T-helper 1 cell (primary cell): ENCODE measurements at regions not wholly inside any gene's neighbourhood (a gene's known extent, or its start where the extent isn't known, plus 50 kb on each side); places are given as distances from the start of the nearest gene placed in this dataset.
A peak's percentile ranks its signal among the peaks of the same experiment; 100 is the strongest.
"Not testable (repeated sequence)": the region's sequence is repeated elsewhere in the genome, so short reads cannot be mapped to it uniquely, and the experiment has no call there.

Source experiments
- DNase-seq, 5 donors: peaks; one replicate each; pipeline ENCODE4 v3.0.0-alpha.2; 2012 to 2020

DNA sequence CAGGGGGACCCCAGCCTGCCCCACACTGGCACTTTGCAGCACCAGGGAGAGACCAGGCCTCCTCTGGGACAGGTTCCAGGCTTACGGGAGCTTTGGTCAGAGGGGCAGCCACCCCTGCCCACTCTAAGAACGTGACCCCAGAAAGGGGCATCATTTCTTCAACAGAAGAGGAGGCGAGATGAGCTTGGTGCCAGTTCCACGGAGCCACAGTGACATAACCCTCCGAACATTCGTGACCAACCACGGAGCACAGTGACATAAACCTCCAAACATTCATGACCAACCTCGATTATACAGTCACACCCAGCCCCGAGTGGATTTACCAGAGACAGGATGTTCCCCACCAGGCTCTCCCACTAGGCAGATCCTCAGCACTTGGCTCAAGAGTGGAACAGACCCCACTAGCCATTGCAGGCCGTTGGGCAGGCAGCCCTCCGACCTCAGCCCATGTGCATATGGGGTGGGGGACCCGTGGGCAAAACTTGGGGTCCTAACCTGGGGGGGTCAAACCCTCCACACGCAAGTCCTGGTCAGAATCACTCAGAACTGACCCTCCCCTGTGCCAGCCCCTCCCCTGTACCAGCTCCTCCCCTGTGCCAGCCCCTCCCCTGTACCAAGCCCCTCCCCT is 112.9 kb downstream of the METRNL start:
- no peak for DNase-seq

DNA sequence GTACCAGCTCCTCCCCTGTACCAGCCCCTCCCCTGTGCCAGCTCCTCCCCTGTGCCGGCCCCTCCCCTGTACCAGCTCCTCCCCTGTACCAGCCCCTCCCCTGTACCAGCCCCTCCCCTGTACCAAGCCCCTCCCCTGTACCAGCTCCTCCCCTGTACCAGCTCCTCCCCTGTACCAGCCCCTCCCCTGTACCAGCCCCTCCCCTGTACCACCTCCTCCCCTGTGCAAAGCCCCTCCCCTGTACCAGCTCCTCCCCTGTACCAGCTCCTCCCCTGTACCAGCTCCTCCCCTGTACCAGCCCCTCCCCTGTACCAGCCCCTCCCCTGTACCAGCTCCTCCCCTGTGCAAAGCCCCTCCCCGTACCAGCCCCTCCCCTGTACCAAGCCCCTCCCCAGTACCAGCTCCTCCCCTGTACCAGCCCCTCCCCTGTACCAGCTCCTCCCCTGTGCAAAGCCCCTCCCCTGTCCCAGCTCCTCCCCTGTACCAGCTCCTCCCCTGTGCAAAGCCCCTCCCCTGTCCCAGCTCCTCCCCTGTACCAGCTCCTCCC is 113.5 kb downstream of the METRNL start:
- not testable (repeated sequence) for DNase-seq

DNA sequence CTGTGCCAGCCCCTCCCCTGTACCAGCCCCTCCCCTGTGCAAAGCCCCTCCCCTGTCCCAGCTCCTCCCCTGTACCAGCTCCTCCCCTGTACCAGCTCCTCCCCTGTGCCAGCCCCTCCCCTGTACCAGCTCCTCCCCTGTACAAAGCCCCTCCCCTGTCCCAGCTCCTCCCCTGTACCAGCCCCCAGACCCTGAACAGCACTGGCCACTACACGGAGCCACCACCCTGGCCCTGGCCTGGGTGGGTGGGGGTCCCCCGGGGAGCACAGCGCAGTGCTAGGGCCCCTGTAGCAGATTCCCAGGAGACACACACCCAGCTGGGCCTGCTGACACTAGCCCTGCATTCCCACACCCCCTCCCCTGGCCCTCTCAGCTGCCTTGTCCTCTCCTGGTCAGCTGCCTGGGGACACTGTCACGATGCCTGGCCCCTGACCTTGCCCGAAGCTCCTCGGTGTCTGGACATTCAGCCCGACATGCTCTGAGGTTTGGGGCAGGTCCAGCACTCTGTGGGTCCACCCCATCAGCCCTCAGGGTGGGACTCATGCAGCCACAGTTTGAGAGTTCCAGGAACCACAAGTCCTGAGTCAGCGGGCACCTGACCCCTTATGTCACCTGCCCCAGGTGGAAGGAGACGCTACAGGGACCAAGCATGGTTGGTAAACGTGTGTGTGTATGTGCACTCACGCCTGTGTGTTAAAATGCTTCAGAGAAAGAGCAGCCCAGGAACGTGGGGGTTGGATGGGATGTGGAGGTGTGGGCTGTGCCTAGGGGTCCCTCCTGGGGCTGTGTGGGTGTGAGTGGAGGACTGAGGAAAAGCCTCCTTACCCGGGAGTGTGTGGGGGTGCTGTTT is 114.2 kb downstream of the METRNL start:
- DNase-seq, result no peak

DNA sequence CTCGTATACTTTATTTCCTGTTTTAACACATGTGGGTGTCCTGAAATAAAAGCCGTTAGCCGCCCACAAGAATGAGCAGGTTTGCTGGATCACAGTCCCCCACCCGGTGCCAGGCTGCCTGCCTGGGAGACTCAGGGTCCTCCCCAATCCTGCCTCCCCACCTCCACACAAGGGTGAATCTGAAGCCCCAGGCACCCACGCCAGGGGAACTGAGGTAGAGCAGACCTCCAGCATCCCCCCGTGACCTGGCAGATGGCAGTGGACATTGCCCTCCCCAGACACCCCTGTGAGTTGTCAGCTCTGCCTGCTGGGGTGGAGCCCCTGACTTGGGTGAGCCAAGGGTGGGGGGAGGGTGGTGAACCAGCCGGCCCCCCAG is 114.8 kb downstream of the METRNL start:
- no peak for DNase-seq

DNA sequence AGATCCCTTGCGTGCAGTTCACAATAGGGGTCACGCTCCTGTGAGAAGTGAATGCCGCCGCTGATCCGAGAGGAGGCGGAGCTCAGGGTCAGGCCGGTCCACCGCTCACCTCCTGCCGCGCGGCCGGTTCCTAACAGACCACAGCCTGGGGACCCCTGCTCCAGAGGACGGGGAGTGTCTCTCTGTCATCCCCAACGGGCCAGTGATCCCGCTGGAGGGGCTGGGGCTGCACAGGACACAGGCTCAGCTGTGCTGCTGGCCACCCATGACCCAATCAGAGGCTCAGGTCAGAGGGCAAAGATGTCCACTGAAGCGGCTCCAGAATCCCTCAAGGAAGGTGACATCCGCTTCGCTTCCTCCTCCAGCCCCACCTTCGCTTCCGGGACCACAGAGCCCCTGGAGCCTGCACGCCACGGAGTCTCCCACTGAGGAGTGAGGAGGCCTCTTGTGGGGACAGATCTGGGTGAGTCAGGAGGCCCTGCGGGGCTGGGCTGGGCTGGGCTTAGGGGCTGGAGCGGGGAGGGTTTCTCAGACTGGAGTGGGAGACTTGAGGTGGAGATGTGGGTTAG is 115.4 kb downstream of the METRNL start:
- DNase-seq, result no peak

DNA sequence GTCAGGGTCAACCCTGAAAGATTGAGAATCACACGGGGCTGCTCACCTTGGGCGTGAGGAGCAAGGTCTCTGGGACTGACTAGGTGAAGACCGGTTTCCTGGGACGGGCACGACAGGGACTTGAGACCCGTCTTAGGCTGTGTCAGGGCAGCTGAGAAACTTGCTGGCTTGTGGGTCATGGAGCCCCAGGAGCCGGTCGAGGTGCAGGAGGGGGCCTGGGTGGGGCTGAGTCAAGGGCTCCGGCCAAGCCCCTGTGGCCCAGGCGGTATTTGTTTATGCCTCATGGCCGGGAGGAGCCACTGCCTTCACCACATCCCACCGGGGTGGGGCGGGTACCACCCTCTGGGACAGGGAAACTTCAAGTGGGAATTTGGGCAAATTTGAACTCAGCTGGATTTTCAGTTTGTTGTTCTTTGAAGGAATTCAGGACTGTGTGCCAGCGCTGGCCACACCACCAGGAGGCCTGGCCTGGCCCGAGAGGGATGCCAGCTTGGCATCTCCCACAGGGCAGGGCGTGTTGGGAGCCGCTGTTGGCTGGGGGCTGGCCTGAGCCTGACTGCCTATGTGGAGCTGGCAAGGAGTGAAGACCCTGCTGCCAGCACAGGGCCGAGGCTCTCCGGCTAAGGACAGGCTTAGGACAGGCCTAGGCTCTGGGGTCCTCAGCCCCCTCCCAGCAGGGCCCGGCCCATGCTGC is 116.1 kb downstream of the METRNL start:
- peak in 1 of 5 donors; percentile 11 for DNase-seq

DNA sequence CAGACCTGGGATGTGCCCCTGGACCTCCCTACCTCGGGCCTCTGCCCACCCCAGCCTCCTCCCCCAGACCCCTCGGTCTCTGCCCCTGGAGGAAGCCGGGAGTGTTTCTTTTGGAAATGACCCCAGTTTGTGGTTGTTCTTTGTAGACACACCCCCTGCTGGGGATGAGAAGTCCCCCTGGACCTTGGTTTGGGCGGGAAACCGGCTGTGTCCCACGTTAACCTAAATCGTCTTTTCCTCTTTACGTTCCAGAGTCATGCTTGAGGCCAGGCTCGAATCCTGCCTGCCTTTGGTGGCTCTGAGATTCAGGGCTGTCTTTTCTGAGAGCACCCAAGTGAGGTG is 116.6 kb downstream of the METRNL start:
- DNase-seq, result no peak

DNA sequence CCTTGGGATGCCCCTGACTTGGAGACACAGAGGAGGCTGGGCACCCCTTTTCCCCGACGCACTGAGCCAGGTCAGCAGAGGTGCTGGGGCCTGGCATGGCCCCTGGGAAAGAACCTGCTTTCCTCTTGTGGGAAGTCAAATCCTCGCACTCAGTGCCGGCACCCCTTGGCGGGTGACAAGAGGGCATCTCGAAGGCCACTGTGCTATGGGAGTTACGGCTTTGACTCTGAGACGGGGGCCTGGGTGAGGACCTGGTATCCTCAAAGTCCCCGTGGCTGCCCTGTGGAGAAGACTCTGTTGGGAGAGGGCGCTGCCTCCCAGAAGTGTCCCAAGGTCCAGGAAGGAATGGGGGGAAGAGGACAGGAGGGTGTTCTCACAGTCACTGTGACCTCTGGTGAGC is 117.0 kb downstream of the METRNL start:
- peak in 1 of 5 donors; percentile 9 for DNase-seq

DNA sequence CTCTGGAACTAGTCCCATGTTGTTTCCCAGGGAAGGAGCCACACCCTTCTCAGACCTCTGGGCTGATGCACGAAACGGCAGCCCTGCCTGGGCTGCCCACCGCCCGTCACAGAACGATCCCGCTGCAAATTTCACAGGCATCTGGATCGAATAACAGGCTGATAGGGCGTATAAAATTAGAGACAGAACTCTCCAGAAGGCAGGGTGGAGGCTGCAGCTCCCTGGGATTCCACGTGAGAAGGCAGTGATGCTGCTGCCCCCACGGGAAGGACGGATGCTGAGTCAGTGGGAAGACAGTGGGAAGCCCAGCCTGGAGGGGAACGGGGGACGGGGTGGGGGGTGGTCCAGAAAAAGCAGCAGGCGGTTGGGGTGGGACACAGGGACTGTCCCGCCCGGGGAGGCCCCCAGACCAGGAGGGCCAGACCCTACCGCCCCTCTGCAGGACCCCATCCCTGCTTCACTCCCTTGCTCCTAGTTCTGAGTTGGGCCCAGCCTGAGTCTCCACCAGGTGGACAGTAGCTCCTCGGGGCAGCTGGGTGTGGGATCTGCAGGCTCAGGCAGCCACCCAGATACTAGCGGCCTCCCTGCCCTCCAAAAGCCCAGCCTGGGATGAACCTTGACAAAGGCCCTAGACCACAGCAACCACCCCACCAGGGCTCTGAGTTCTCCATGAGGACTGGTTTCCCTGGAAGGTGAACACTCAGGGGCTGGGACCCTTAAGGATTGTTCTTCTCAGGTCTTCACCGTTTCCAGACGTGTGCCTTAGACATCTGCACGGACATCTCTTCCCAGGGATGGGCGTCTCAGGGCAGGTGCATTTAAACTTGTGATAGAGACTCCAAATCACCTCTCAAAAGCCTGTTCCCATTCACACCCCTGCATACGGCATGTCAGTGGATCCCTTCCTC is 117.8 kb downstream of the METRNL start:
- DNase-seq, result peak in 1 of 5 donors; percentile 5

DNA sequence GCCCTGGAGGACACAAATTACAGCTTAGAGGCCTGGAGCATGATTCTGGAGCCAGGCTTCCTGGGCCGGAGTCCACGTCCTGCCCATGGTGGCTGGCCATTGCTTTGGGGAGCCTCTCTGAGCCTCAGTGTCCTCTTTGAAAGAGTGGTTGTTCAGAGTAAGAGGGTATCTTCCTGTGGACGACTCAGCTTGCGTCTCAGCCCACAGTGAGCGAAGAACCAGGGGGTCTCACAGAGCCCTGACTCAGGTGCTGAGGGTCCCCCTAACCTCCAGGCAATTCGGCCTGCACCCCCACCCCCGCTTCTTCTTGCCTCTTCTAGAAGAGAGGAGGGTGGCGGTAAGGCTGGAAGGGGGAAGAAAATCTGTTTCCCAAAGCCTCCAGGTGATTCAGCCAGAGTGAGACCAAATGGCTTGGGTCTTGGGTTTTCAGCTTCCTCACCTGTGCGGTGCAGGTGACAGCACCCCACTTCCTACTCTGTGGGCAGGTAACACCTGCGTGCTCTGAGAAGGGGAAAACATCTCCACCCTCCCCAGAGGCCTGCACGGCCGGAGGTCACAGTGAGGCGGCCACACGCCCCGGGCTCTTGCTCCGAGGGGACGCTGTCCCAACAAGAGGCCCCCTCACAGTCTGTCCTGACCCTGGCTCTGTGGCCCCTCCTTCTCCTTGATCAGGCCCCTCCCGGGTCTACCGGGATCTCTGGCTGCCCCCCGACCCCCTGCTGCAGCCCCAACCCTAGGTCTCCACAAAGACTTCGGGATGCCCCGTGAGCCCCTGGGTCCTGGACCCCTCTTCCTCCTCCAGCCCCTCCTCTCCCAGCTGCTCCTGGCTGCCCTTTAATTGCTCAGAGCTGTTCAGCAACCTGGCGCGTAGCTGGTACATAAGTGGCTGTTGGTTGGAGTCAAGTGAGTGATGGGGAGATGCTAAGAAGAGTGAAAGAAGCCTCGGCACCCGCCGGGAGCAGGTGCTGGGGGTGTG is 119.2 kb downstream of the METRNL start:
- peak in 2 of 5 donors; percentile 13 to 23 for DNase-seq

DNA sequence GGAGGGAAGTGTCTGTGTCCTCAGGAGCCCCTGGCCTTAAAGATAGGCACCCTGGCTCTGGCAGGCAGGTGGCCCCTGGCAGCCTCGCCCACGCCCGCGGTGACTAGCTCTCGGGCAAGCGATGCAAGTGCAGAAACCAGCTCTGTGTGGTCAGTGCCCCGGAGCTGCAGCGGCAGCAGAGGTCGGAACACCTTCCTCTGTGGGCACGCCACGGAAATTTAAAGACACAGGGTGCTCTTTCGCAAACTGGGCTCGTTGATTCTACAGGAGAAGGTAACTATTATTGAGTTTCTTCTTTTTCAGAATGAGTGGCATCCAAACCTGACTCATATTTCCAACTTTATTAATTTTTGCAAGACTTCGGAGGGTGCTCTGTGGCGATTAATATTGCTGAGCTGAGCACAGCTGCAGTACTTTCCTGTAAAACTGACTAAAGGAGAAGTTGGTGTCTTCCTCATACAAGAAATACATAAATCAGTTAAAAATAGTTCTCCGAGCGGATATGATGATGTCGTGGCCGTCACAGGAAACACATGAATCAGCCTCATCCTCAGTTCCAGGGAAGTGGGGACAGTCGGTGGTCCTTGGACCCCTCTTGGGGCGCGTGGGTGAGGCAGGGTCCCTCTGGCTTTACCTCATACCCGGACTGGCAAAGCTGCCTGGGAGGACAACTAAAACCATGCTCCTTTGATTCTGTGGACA is 120.2 kb downstream of the METRNL start:
- DNase-seq, result peak in 2 of 5 donors; percentile 10 to 82

DNA sequence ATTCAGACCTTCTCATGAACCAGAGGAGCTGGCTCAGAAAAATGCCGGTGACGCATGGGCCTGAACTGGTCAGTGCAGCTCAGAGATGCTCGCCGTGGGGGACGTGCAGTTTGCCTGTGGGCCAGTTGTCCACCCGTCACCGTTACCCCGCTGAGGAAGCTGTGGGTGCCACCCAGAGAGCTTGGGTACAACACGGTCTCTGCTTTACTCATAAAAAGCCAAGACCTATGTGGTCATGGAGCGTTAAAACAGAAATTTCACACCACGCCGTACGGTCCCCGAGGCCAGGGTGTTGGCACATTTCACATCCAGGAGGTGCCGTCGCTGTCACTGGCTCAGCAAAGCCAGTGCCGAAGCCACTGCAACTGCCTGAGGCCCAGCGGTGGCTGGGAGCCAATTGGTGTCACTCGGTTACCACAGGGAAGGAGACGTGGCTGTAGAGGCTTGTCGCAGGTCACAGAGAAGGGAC is 120.9 kb downstream of the METRNL start:
- DNase-seq, result peak in 3 of 5 donors; percentile 21 to 87 (median 23)

DNA sequence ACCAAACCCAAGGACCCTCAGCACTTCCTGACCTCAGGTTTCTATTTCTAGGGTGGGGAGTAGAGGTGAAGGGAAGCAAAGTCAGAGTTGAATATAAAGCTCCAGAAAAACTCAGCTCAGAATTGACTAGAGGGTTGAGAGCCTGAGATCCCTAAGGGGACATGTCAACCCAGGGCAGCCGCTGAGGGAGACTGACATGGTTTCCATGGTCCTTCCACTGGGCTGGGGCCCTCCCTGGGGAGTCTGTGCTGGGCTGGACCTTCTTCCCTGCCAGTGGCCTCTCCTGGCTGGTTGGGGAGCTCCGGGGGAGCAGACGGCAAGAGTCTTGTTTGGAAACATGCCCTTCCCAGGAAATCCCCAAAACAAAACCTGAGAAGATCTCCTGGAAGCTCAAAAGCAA is 121.3 kb downstream of the METRNL start:
- DNase-seq, result peak in 1 of 5 donors; percentile 8

DNA sequence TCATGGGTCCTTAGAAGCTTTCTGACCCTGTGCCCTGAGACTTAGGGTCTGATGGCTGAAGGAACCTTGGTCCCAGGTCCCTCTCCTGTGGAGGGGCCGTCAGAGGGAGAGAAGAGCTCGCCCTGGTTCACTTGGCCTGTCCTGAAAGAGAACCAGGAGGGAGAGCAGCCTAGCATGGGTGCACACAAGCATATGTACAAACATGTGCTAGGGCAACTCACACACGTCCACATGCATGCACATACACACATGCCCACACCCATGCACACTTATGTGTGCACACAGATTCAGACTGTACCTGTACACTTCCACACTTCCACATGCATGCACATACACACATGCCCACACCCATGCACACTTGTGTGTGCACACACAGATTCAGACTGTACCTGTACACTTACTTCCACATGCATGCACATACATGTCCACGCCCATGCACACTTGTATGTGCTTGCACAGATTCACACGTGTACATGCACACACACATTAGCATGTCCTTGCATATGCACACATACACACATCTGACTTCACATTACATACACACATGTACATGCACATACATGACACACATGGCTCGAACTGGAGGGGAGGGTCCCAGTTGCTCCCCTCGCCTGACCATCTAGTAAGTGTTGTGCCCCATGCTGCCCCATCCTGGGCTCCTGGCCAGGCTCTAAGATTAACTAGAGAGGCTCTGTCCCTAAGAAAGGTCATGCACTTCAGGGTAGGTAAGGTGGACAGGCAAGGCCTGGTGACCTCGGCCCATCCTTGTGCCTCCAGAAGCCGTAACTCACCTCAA is 122.0 kb downstream of the METRNL start:
- DNase-seq, result no peak

DNA sequence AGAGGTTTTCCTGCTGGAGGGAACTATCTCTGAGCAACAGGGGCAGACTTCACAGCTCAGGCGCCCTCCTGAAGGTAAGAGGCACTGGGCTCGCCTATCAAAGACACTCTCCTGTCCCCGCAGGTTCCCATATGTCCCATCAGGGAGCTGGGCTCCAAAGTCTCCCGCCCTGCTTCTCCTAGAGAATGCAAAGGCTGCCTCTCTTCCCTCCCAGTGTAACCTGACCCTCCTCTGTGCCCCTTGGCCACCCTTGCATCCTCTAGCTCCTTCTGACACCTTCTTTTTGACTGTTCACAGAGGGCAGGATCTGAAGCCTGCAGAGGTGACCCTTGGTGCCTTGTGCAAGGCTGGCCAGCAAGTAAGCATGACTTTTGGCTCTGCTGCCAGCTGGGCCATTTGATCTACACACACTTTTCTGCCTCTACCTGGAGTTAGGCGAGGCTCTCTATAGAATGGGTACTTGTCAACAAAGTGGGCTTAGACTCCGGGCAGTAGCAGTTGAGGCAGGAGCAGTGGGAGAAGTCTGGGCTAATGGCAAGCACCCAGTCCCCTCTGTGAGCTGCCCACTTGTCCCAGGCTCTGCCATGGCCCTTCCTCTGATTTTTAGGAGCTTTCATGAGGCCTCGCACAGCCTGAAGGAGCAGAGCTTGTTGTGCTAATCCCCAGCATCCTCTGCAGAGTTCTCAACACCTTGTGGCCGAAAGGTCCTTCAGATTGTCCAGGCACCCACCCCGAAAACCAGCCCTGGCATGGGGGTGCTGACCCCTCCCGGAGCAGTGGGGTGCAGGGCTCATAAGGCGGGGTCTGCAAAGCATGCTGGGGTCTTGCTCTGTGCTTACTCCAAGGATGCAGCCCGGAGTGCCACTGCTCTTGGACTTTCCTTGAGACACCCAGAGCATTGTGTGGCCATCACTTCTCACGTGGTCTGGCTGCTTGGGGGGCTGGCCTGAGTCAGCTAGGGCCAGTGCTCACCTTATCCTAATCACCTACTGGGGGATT is 122.9 kb downstream of the METRNL start:
- peak in 1 of 5 donors; percentile 3 for DNase-seq

DNA sequence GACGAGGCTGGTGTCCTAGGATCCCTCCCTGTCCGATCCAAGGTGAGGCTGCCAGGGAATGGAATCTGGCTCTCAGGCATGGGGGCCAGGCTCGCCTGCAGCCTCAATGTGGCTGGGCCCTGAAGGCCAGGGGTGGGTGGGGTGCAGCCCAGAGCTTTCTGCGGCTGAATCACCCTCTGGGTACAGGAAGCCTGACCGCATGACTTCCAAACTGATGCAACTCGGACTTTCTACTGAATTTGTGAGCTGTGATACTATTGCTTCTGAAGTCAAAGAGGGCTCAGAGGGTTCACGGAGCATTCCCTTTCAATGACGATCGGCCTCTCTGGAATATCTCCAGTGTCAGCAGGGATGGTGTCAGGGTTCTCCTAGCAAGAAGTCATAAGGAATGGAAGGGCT is 123.7 kb downstream of the METRNL start:
- no peak for DNase-seq

DNA sequence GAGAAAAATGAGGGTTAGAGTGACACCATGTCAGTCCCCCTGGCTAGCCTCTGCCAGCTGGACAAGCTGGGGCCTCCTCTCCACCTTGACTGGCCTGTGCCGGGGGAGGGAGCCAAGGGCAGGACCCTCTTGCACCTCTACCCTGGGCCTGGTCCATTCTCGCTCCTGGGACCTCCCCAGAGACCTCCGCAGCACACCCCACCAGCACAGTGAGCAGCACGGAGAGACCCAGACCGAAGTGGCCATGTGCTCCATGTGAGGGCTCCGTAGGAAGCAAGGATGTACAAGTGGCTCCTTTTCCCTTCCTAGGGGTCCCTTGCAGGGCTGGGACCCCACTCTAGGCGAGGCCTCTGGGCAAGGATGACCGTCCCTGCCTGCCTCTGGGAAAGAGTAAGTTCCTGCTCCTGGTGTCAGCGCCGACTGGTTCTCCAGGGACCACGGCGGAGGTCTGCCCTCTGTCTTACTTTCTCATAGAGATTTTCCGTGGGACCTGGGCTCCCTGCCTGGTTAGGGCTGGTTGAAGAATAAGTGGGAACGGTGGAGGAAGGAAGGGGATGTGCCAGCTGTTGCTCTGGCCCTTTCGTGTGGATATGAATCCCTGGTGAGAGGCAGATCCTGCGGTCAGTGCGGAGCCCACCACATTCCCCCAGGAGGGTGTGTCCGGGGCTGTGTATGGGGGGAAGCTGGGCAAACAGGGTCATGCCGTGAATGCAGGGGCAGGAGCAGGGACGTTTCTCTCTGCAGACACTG is 124.2 kb downstream of the METRNL start:
- peak in 1 of 5 donors; percentile 7 for DNase-seq
